H9 (cell line): ENCODE measurements at regions not wholly inside any gene's neighbourhood (a gene's known extent, or its start where the extent isn't known, plus 50 kb on each side); places are given as distances from the start of the nearest gene placed in this dataset.
A peak's percentile ranks its signal among the peaks of the same experiment; 100 is the strongest.

Source experiments
- DNase-seq: peaks from one replicate; pipeline ENCODE4 v3.0.0-alpha.2; 2017
- H2AFZ ChIP-seq: one replicate; pipeline ENCODE4 v1.6.1; 2013; ENCODE audit warnings: mild to moderate bottlenecking, low read length, control low read depth, moderate library complexity
- H2AK5ac ChIP-seq: 2 replicates; pipeline ENCODE4 v1.6.1; 2013; ENCODE audit warnings: low read length, control low read depth, mixed read lengths; ENCODE audit not compliant: insufficient read length
- H2BK120ac ChIP-seq: one replicate; pipeline ENCODE4 v1.6.1; 2013; ENCODE audit warnings: low read depth, mild to moderate bottlenecking, low read length, control low read depth, inconsistent platforms; ENCODE audit not compliant: poor library complexity, severe bottlenecking
- H2BK12ac ChIP-seq: 2 replicates; pipeline ENCODE4 v1.6.1; 2013; ENCODE audit warnings: low read length, control low read depth, mixed read lengths, low read depth; ENCODE audit not compliant: insufficient read length
- H2BK15ac ChIP-seq: 2 replicates; pipeline ENCODE4 v1.6.1; 2013; ENCODE audit warnings: low read depth, low read length, control low read depth
- H2BK20ac ChIP-seq: one replicate; pipeline ENCODE4 v1.6.1; 2013; ENCODE audit warnings: low read depth, mild to moderate bottlenecking, low read length, control low read depth, inconsistent platforms; ENCODE audit not compliant: poor library complexity, severe bottlenecking
- H2BK5ac ChIP-seq: 2 replicates; pipeline ENCODE4 v1.6.1; 2013; ENCODE audit warnings: low read length, control low read depth, mixed read lengths; ENCODE audit not compliant: insufficient read length
- H3K14ac ChIP-seq: 2 replicates; pipeline ENCODE4 v1.6.1; 2013; ENCODE audit warnings: low read length, control low read depth; ENCODE audit not compliant: insufficient read depth
- H3K18ac ChIP-seq: 2 replicates; pipeline ENCODE4 v1.6.1; 2013; ENCODE audit warnings: low read depth, mild to moderate bottlenecking, mixed read lengths, low read length, control low read depth; ENCODE audit not compliant: insufficient read length
- H3K23ac ChIP-seq: 2 replicates; pipeline ENCODE4 v1.6.1; 2013; ENCODE audit warnings: low read length, control low read depth, mixed read lengths, low read depth; ENCODE audit not compliant: insufficient read length
- H3K23me2 ChIP-seq: 2 replicates; pipeline ENCODE4 v1.6.1; 2013; ENCODE audit warnings: low read depth, mild to moderate bottlenecking, mixed read lengths, low read length, control low read depth; ENCODE audit not compliant: insufficient read length, poor library complexity, severe bottlenecking
- H3K27ac ChIP-seq: 2 replicates; pipeline ENCODE4 v1.5.1; 2013; ENCODE audit warnings: low read length, control low read depth, mixed read lengths, low read depth; ENCODE audit not compliant: insufficient read length
- H3K27me3 ChIP-seq: 2 replicates; pipeline ENCODE4 v1.6.1; 2013; ENCODE audit warnings: low read length, control low read depth, inconsistent platforms; ENCODE audit not compliant: insufficient read depth
- H3K4ac ChIP-seq: 2 replicates; pipeline ENCODE4 v1.6.1; 2013; ENCODE audit warnings: low read depth, mild to moderate bottlenecking, control low read depth, inconsistent platforms, low read length, moderate library complexity
- H3K4me1 ChIP-seq: 2 replicates; pipeline ENCODE4 v1.6.1; 2013; ENCODE audit warnings: low read length, control low read depth, inconsistent platforms; ENCODE audit not compliant: insufficient read depth
- H3K4me2 ChIP-seq: 2 replicates; pipeline ENCODE4 v1.6.1; 2013; ENCODE audit warnings: low read length, control low read depth, mixed read lengths; ENCODE audit not compliant: insufficient read length, insufficient read depth
- H3K56ac ChIP-seq: 2 replicates; pipeline ENCODE4 v1.6.1; 2013; ENCODE audit warnings: low read depth, mild to moderate bottlenecking, mixed read lengths, low read length, control low read depth; ENCODE audit not compliant: insufficient read length
- H3K79me1 ChIP-seq: 2 replicates; pipeline ENCODE4 v1.6.1; 2013; ENCODE audit warnings: low read depth, mild to moderate bottlenecking, moderate library complexity, low read length, control low read depth, inconsistent platforms; ENCODE audit not compliant: insufficient read depth, poor library complexity, severe bottlenecking
- H3K79me2 ChIP-seq: 2 replicates; pipeline ENCODE4 v1.6.1; 2013; ENCODE audit warnings: low read length, control low read depth, inconsistent platforms; ENCODE audit not compliant: insufficient read depth
- H3K9ac ChIP-seq: 2 replicates; pipeline ENCODE4 v1.6.1; 2013; ENCODE audit warnings: low read length, control low read depth, mixed read lengths; ENCODE audit not compliant: insufficient read length; ENCODE audit errors: extremely low read depth
- H3K9me3 ChIP-seq: one replicate; pipeline ENCODE4 v1.6.1; 2013; ENCODE audit warnings: low read depth, low read length, inconsistent platforms; ENCODE audit not compliant: control insufficient read depth
- H3T11ph ChIP-seq: one replicate; pipeline ENCODE4 v1.6.1; 2013; ENCODE audit warnings: mild to moderate bottlenecking, low read length, control low read depth, inconsistent platforms
- H4K20me1 ChIP-seq: one replicate; pipeline ENCODE4 v1.6.1; 2013; ENCODE audit not compliant: control insufficient read depth, insufficient read length, insufficient read depth
- H4K5ac ChIP-seq: 2 replicates; pipeline ENCODE4 v1.6.1; 2013; ENCODE audit warnings: low read depth, mild to moderate bottlenecking, mixed read lengths, low read length, control low read depth; ENCODE audit not compliant: insufficient read length
- H4K8ac ChIP-seq: replicated peaks from 2 replicates; pipeline ENCODE4 v1.6.1; 2013; ENCODE audit warnings: low read length, control low read depth, mixed read lengths, low read depth; ENCODE audit not compliant: insufficient read length
- H4K91ac ChIP-seq: 2 replicates; pipeline ENCODE4 v1.6.1; 2013; ENCODE audit warnings: low read depth, mild to moderate bottlenecking, moderate library complexity, mixed read lengths, low read length, control low read depth; ENCODE audit not compliant: insufficient read length
- H3K27ac Mint-ChIP-seq, 3 experiments: 2 replicates in 2 of 3; 3 replicates in 1 of 3; pipeline ENCODE4 v1.8.0; 2020 to 2021; ENCODE audit warnings: mixed read lengths in 3 of 3, mild to moderate bottlenecking in 1 of 3, moderate library complexity in 1 of 3
- H3K27me3 Mint-ChIP-seq: 2 replicates; pipeline ENCODE4 v1.8.0; 2021; ENCODE audit warnings: low read depth, mild to moderate bottlenecking, moderate library complexity, mixed read lengths
- H3K36me3 Mint-ChIP-seq, 3 experiments: 2 replicates in 2 of 3; 3 replicates in 1 of 3; pipeline ENCODE4 v1.8.0; 2020 to 2021; ENCODE audit warnings: low read depth in 3 of 3, mixed read lengths in 3 of 3; ENCODE audit not compliant: insufficient read depth in 1 of 3
- H3K4me1 Mint-ChIP-seq, 2 experiments: 2 replicates each; pipeline ENCODE4 v1.8.0; 2020; ENCODE audit warnings: mixed read lengths in 2 of 2
- H3K4me3 Mint-ChIP-seq, 2 experiments: 2 replicates in 1 of 2; 3 replicates in 1 of 2; pipeline ENCODE4 v1.8.0; 2020 to 2021; ENCODE audit warnings: mild to moderate bottlenecking in 2 of 2, mixed read lengths in 2 of 2, moderate library complexity in 1 of 2
- H3K9me3 Mint-ChIP-seq, 2 experiments: 2 replicates in 1 of 2; 3 replicates in 1 of 2; pipeline ENCODE4 v1.8.0; 2020; ENCODE audit warnings: mild to moderate bottlenecking in 2 of 2, mixed read lengths in 2 of 2, moderate library complexity in 1 of 2
- WGBS: extraction: QIAGEN DNeasy Blood & Tissue Kit; methylation state at CpG from one replicate; pipeline ENCODE4 v1.1.7; 2013; ENCODE audit warnings: missing lambda C conversion rate, low lambda C conversion rate, mixed read lengths; ENCODE audit not compliant: insufficient read length; ENCODE audit errors: extremely low coverage; 5-methylcytosine and 5-hydroxymethylcytosine counted together
- TF ChIP-seq, protein P1 (sequence below): fragments of 200-600 bp; sonication (generic); conservative IDR thresholded peaks from 3 replicates; pipeline ENCODE4 v1.8.0; 2021; ENCODE audit warnings: antibody characterized with exemption, mild to moderate bottlenecking

DNA sequence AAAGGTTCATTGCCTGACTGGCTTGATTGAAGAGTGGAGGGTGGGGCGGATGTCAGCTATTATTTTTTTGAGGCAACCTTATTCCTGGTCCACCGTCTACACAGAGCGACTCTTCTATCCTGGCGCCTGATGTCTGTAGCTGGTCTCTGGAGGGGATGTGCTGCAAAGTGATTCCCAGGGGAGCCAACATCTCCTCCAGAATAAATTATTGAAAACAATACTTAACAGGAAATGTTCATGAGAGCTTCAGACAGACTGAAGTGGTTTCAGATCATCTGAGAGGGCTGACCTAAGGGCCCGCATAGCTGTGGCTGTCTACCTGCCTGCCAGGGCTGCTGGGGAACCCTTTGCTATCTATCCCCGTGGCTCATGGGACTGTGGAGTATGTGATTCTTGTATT, 66.7 kb downstream of the TEX35 start:
- Histone ChIP-seq H3K4ac (no peak overlapping the region), H3K79me1 (no peaks in the 10 kb centered on the region), H2BK20ac (no peak overlapping the region), H2BK120ac (no peak overlapping the region), H3K18ac (no peak overlapping the region), H3K27me3 (no peaks in the 10 kb centered on the region), H3K23me2 (no peaks in the 10 kb centered on the region), H4K20me1 (no peaks in the 10 kb centered on the region), H3K14ac (no peak overlapping the region), H3T11ph (no peak overlapping the region), H3K23ac (no peak overlapping the region), H3K27ac (no peak overlapping the region), H2AFZ (no peak overlapping the region), H2AK5ac (no peak overlapping the region), H2BK12ac (no peak overlapping the region), H4K5ac (no peak overlapping the region), H4K91ac (no peak overlapping the region), H3K9ac (no peak overlapping the region), H2BK15ac (no peak overlapping the region), H3K9me3 (no peaks in the 10 kb centered on the region), H3K4me1 (peaks cover 9% of the 10 kb centered on the region; the same call in 1 of the 2 replicates), H2BK5ac (no peak overlapping the region), H4K8ac (no peak overlapping the region), H3K79me2 (no peaks in the 10 kb centered on the region), H3K4me2 (no peak overlapping the region), H3K56ac (no peak overlapping the region)
- TF ChIP-seq, protein P1, sequence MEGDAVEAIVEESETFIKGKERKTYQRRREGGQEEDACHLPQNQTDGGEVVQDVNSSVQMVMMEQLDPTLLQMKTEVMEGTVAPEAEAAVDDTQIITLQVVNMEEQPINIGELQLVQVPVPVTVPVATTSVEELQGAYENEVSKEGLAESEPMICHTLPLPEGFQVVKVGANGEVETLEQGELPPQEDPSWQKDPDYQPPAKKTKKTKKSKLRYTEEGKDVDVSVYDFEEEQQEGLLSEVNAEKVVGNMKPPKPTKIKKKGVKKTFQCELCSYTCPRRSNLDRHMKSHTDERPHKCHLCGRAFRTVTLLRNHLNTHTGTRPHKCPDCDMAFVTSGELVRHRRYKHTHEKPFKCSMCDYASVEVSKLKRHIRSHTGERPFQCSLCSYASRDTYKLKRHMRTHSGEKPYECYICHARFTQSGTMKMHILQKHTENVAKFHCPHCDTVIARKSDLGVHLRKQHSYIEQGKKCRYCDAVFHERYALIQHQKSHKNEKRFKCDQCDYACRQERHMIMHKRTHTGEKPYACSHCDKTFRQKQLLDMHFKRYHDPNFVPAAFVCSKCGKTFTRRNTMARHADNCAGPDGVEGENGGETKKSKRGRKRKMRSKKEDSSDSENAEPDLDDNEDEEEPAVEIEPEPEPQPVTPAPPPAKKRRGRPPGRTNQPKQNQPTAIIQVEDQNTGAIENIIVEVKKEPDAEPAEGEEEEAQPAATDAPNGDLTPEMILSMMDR: no peak
- DNase-seq: no peak
- Mint-ChIP-seq H3K4me1 (peaks cover 52 to 62% of the 10 kb centered on the region in 2 experiments), H3K9me3 (no peaks in the 10 kb centered on the region), H3K4me3 (peak overlapping the region in 1 of 2 experiments; percentile 54; a peak in 1 of 5 replicates), H3K36me3 (no peaks in the 10 kb centered on the region), H3K27me3 (peaks cover 5% of the 10 kb centered on the region; the same call in 1 of the 2 replicates), H3K27ac (peak overlapping the region in 1 of 3 experiments; percentile 38; a peak in 1 of 7 replicates)
- no CpG with 5 or more reads among the region's 6 CpGs for WGBS
